ENCODE measurements at regions not wholly inside any gene's neighbourhood (a gene's known extent, or its start where the extent isn't known, plus 50 kb on each side); places are given as distances from the start of the nearest gene placed in this dataset.

DNA sequence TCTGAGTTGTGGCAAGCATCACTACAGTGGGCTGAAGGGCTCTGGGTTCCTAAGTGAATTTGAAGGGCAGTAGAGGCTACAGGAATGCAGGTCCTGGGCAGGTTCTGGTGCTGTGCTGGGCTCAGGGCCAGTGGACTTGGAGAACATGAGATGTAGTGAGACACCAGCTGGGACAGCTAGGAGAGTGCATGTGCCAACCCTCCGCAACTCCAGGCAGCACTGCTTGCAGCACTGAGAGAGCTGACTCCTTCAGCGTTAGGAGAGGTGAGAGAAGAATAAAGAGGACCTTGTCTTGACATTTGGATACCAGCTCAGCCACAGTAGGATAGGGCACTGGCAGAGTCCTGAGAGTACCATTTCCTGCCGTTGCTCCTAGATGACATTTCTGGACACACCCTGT, 739.9 kb upstream of the PRR20A start:
- BruUV-seq (replicated peaks): no TSS peak
- intact Hi-C loops (cut with micrococcal nuclease; ENCODE audit: unreplicated experiment): no loop called here
- H3K27me3 ChIP-seq (replicated peaks; ENCODE audit: insufficient read depth, low read depth, low read length, poor library complexity): no peaks in the 10 kb centered on the region
- TF ChIP-seq, protein P1, sequence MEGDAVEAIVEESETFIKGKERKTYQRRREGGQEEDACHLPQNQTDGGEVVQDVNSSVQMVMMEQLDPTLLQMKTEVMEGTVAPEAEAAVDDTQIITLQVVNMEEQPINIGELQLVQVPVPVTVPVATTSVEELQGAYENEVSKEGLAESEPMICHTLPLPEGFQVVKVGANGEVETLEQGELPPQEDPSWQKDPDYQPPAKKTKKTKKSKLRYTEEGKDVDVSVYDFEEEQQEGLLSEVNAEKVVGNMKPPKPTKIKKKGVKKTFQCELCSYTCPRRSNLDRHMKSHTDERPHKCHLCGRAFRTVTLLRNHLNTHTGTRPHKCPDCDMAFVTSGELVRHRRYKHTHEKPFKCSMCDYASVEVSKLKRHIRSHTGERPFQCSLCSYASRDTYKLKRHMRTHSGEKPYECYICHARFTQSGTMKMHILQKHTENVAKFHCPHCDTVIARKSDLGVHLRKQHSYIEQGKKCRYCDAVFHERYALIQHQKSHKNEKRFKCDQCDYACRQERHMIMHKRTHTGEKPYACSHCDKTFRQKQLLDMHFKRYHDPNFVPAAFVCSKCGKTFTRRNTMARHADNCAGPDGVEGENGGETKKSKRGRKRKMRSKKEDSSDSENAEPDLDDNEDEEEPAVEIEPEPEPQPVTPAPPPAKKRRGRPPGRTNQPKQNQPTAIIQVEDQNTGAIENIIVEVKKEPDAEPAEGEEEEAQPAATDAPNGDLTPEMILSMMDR (conservative IDR thresholded peaks at IDR 0.05; ENCODE audit: low read depth, low read length): no peak
- no peak for TF ChIP-seq EZH2 (IDR thresholded peaks at IDR 0.05; ENCODE audit: borderline replicate concordance, low read depth, low read length, poor library complexity, severe bottlenecking)
- H3K36me3 ChIP-seq (ENCODE audit: insufficient read depth, low read length, poor library complexity, severe bottlenecking): no peaks in the 10 kb centered on the region
- CTCF ChIA-PET: no interaction called here
- H3K9me3 ChIP-seq (ENCODE audit: low read depth, low read length, poor library complexity, severe bottlenecking): no peaks in the 10 kb centered on the region
- H3K4me1 ChIP-seq (ENCODE audit: insufficient read depth, low read length, poor library complexity, severe bottlenecking): no peaks in the 10 kb centered on the region
- DNase-seq (ENCODE audit: low spot score): no peak
- no peak overlapping the region for H3K4me3 ChIP-seq (ENCODE audit: low read depth, low read length, poor library complexity, severe bottlenecking)
- H3K27ac ChIP-seq (ENCODE audit: low read depth, low read length, poor library complexity, severe bottlenecking): no peak overlapping the region
- POLR2A ChIA-PET (ENCODE audit: low non-redundant PET): no interaction called here

GRCh38 chr13:56412856-56413255, 727.9 kb upstream of the PRR20A start:
- no TSS peak for BruUV-seq (replicated peaks)
- POLR2A ChIA-PET (ENCODE audit: low non-redundant PET): no interaction called here
- Histone ChIP-seq H3K27ac (ENCODE audit: low read depth, low read length, poor library complexity, severe bottlenecking) (no peak overlapping the region), H3K9me3 (ENCODE audit: low read depth, low read length, poor library complexity, severe bottlenecking) (peaks cover 8% of the 10 kb centered on the region), H3K4me3 (ENCODE audit: low read depth, low read length, poor library complexity, severe bottlenecking) (no peak overlapping the region), H3K4me1 (ENCODE audit: insufficient read depth, low read length, poor library complexity, severe bottlenecking) (no peaks in the 10 kb centered on the region), H3K27me3 (replicated peaks; ENCODE audit: insufficient read depth, low read depth, low read length, poor library complexity) (no peaks in the 10 kb centered on the region), H3K36me3 (ENCODE audit: insufficient read depth, low read length, poor library complexity, severe bottlenecking) (no peaks in the 10 kb centered on the region)
- intact Hi-C loops (cut with micrococcal nuclease; ENCODE audit: unreplicated experiment): no loop called here
- no peak for DNase-seq (ENCODE audit: low spot score)
- CTCF ChIA-PET: no interaction called here
- TF ChIP-seq, protein P1 (conservative IDR thresholded peaks at IDR 0.05; ENCODE audit: low read depth, low read length): no peak
- TF ChIP-seq EZH2 (IDR thresholded peaks at IDR 0.05; ENCODE audit: borderline replicate concordance, low read depth, low read length, poor library complexity, severe bottlenecking): no peak

GRCh38 chr13:56424246-56424645, 716.5 kb upstream of the PRR20A start:
- no peaks in the 10 kb centered on the region for H3K9me3 ChIP-seq (ENCODE audit: low read depth, low read length, poor library complexity, severe bottlenecking)
- no TSS peak for BruUV-seq (replicated peaks)
- TF ChIP-seq, protein P1 (conservative IDR thresholded peaks at IDR 0.05; ENCODE audit: low read depth, low read length): no peak
- no peak for TF ChIP-seq EZH2 (IDR thresholded peaks at IDR 0.05; ENCODE audit: borderline replicate concordance, low read depth, low read length, poor library complexity, severe bottlenecking)
- H3K27me3 ChIP-seq (replicated peaks; ENCODE audit: insufficient read depth, low read depth, low read length, poor library complexity): no peaks in the 10 kb centered on the region
- ChIA-PET CTCF (no interaction called here), POLR2A (ENCODE audit: low non-redundant PET) (no interaction called here)
- intact Hi-C loops (cut with micrococcal nuclease; ENCODE audit: unreplicated experiment): no loop called here
- H3K4me1 ChIP-seq (ENCODE audit: insufficient read depth, low read length, poor library complexity, severe bottlenecking): no peaks in the 10 kb centered on the region
- H3K27ac ChIP-seq (ENCODE audit: low read depth, low read length, poor library complexity, severe bottlenecking): no peak overlapping the region
- no peak overlapping the region for H3K4me3 ChIP-seq (ENCODE audit: low read depth, low read length, poor library complexity, severe bottlenecking)
- DNase-seq (ENCODE audit: low spot score): no peak
- H3K36me3 ChIP-seq (ENCODE audit: insufficient read depth, low read length, poor library complexity, severe bottlenecking): no peaks in the 10 kb centered on the region
